ENCODE measurements at regions not wholly inside any gene's neighbourhood (a gene's known extent, or its start where the extent isn't known, plus 50 kb on each side); places are given as distances from the start of the nearest gene placed in this dataset.

DNA sequence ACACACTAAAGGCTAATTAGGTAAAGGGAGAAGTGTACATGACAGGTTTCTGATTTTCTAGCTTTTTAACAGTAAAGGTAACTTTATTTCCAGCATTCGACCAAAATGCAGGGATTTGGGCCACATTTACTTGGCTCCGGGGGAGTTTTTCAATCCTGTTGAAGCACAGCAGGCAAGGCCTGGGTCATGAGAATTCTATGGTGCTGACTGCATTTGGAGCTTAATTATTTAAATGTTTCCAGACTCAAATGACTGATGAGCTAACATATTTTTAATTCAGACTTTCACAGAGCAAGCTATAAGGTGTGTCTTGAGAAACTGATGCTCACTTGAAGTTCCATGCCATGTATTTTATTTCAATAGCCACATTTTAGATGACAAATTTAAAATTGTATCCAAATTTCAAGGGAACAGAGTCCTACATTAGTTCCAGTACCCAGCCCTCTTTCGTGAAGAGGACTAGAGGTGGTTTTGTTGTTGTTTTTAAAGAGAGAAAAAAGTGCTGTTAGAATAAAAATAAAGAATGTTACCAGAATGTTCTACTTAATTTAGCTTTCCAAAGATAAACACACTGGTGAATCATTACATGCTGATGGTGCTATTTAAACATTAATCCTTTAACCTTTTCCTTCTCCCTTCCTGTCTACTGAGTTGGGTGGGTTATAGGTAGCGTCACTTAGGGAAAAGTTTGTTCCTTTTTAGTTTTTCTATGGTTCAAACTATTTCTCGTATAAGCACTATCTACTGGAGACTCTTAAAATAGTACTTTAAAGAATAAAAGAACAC lies 82.3 kb upstream of the PHACTR2 start:
- H3K27me3 ChIP-seq (ENCODE audit: insufficient read depth, low read length) = no peaks in the 10 kb centered on the region
- no peak overlapping the region for H2AFZ ChIP-seq (ENCODE audit: low read length, unreplicated experiment)
- H3K79me2 ChIP-seq (ENCODE audit: control insufficient read depth, insufficient read depth, low read length, unreplicated experiment) = no peaks in the 10 kb centered on the region
- H3K4me3 ChIP-seq (ENCODE audit: low read depth, low read length) = no peak overlapping the region
- H3K36me3 ChIP-seq (ENCODE audit: insufficient read depth, low read length) = no peaks in the 10 kb centered on the region
- H3K4me1 ChIP-seq (ENCODE audit: control insufficient read depth, insufficient read depth, low read length, unreplicated experiment) = no peaks in the 10 kb centered on the region
- no peak overlapping the region for H3K27ac ChIP-seq (ENCODE audit: low read depth, low read length)

DNA sequence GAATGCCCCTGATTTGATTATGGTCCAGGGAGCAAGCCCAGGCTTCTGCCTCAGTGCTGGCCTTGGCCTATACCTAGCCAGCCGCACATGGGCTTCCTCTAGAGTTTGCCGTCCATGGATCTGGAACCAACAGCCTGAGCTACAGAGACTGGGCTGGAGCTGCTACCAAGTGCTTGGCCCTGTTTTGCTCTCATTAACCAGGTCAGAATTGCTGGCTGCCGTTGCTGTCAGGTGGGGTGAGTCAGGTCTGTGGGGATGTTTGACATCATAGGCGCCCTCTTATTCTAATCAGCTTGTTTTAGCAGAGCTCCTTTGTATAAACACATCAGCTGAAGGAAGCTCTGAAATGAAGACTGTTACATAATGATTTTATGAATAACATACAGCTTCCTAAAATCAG lies 83.1 kb upstream of the PHACTR2 start:
- no peaks in the 10 kb centered on the region for H3K4me1 ChIP-seq (ENCODE audit: control insufficient read depth, insufficient read depth, low read length, unreplicated experiment)
- H2AFZ ChIP-seq (ENCODE audit: low read length, unreplicated experiment) = no peak overlapping the region
- H3K4me3 ChIP-seq (ENCODE audit: low read depth, low read length) = no peak overlapping the region
- no peak overlapping the region for H3K27ac ChIP-seq (ENCODE audit: low read depth, low read length)
- no peaks in the 10 kb centered on the region for H3K79me2 ChIP-seq (ENCODE audit: control insufficient read depth, insufficient read depth, low read length, unreplicated experiment)
- H3K36me3 ChIP-seq (ENCODE audit: insufficient read depth, low read length) = no peaks in the 10 kb centered on the region
- H3K27me3 ChIP-seq (ENCODE audit: insufficient read depth, low read length) = no peaks in the 10 kb centered on the region

DNA sequence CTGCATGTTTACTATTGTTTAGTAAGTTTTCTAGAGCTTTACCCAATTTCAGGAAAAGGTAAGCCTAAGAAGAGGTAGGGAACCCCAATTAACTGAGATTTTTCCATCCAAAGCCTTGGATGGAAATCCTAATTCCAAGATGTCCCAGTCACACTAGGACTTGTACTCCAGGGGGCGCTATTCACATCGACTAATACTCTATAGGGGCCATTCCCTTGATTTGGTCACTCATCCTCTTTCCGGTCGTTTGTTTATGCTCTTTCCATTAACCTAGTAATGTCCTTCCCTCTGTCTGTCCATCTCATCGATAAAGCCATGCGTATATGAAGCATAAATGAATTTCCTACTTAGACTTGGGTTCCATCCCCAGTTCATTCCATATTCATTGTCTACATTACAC lies 80.8 kb upstream of the FUCA2 start:
- no peaks in the 10 kb centered on the region for H3K36me3 ChIP-seq (ENCODE audit: insufficient read depth, low read length)
- no peaks in the 10 kb centered on the region for H3K79me2 ChIP-seq (ENCODE audit: control insufficient read depth, insufficient read depth, low read length, unreplicated experiment)
- no peaks in the 10 kb centered on the region for H3K27me3 ChIP-seq (ENCODE audit: insufficient read depth, low read length)
- H2AFZ ChIP-seq (ENCODE audit: low read length, unreplicated experiment) = no peak overlapping the region
- no peak overlapping the region for H3K27ac ChIP-seq (ENCODE audit: low read depth, low read length)
- no peak overlapping the region for H3K4me3 ChIP-seq (ENCODE audit: low read depth, low read length)
- H3K4me1 ChIP-seq (ENCODE audit: control insufficient read depth, insufficient read depth, low read length, unreplicated experiment) = no peaks in the 10 kb centered on the region

DNA sequence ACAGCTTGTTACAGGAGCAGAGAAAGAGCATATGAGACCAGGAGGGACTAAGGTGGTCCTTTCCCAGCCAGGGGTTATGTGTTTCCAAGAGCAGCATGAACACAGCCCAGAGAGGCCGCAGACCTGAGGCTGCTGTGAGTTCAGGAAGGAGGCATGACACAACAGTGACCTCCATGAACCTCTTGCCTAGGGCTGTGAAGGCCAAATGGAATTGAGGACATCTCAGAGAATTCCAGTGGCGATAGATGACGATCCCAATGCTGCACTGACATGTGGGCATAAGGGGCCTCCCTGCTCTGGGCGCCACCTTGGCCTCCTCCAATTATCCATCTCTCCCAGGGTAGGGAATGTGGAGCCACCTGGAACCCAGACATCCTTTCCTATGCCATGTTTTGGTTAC lies 79.9 kb upstream of the FUCA2 start:
- H3K79me2 ChIP-seq (ENCODE audit: control insufficient read depth, insufficient read depth, low read length, unreplicated experiment) = no peaks in the 10 kb centered on the region
- H3K4me1 ChIP-seq (ENCODE audit: control insufficient read depth, insufficient read depth, low read length, unreplicated experiment) = no peaks in the 10 kb centered on the region
- no peak overlapping the region for H2AFZ ChIP-seq (ENCODE audit: low read length, unreplicated experiment)
- H3K27ac ChIP-seq (ENCODE audit: low read depth, low read length) = no peak overlapping the region
- H3K36me3 ChIP-seq (ENCODE audit: insufficient read depth, low read length) = no peaks in the 10 kb centered on the region
- H3K4me3 ChIP-seq (ENCODE audit: low read depth, low read length) = no peak overlapping the region
- no peaks in the 10 kb centered on the region for H3K27me3 ChIP-seq (ENCODE audit: insufficient read depth, low read length)

DNA sequence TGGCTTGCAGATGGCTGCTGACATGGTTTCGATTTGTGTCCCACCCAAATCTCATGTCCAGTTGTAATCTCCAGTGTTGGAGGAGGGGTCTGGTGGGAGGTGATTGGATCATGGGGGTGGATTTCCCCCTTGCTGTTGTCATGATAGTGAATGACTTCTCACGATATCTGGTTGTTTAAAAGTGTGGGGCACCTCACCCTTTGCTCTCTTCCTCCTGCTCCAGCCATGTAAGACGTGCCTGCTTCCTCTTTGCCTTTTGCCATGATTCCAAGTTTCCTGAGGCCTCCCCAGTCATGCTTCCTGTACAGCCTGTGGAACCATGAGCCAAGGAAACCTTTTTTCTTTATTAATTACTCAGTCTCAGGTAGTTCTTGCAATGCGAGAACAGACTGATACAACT lies 77.6 kb upstream of the FUCA2 start:
- no peaks in the 10 kb centered on the region for H3K27me3 ChIP-seq (ENCODE audit: insufficient read depth, low read length)
- H2AFZ ChIP-seq (ENCODE audit: low read length, unreplicated experiment) = no peak overlapping the region
- no peaks in the 10 kb centered on the region for H3K79me2 ChIP-seq (ENCODE audit: control insufficient read depth, insufficient read depth, low read length, unreplicated experiment)
- H3K4me3 ChIP-seq (ENCODE audit: low read depth, low read length) = no peak overlapping the region
- H3K4me1 ChIP-seq (ENCODE audit: control insufficient read depth, insufficient read depth, low read length, unreplicated experiment) = no peaks in the 10 kb centered on the region
- no peak overlapping the region for H3K27ac ChIP-seq (ENCODE audit: low read depth, low read length)
- H3K36me3 ChIP-seq (ENCODE audit: insufficient read depth, low read length) = no peaks in the 10 kb centered on the region

DNA sequence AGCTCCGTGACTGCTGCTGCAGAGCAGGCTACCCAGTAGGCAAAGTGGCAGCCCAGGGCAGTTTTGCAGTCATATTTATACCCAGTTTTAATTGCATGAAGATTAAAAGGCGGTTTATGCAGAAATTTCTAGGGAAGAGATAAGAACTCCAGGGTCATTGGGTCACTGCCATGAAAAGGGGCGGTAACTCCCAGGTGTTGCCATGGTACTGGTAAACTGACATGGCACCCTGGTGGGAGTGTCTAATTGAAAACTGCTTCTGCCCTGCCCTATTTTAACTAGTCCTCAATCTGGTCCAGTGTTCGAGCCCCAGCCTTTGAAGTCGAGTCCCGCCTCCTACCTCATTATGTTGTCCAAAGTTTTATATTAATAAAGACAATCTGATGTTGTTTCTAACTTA lies 75.0 kb upstream of the FUCA2 start:
- H3K79me2 ChIP-seq (ENCODE audit: control insufficient read depth, insufficient read depth, low read length, unreplicated experiment) = no peaks in the 10 kb centered on the region
- H2AFZ ChIP-seq (ENCODE audit: low read length, unreplicated experiment) = no peak overlapping the region
- H3K27ac ChIP-seq (ENCODE audit: low read depth, low read length) = no peak overlapping the region
- H3K4me3 ChIP-seq (ENCODE audit: low read depth, low read length) = no peak overlapping the region
- H3K4me1 ChIP-seq (ENCODE audit: control insufficient read depth, insufficient read depth, low read length, unreplicated experiment) = no peaks in the 10 kb centered on the region
- no peaks in the 10 kb centered on the region for H3K36me3 ChIP-seq (ENCODE audit: insufficient read depth, low read length)
- H3K27me3 ChIP-seq (ENCODE audit: insufficient read depth, low read length) = no peaks in the 10 kb centered on the region

DNA sequence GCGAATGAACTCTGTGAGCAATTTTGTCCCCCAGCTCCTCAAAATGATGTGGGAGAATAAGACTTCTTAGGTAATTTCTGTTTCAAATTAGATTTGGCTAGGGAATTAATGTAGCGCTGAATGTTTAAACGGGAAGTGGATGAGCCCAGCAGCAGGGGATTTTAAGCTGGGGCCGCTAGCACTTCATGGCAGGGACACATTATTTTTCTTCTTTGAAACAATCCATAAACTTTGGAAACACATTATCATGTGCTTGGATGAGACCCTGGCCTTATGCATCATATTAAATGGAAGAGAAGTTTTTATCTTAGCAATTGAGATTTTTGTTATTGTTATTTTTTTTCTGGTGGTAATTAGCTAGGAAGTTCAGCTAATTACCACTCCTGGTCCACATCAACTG lies 74.2 kb upstream of the FUCA2 start:
- Histone ChIP-seq H3K27ac (ENCODE audit: low read depth, low read length) (no peak overlapping the region), H3K79me2 (ENCODE audit: control insufficient read depth, insufficient read depth, low read length, unreplicated experiment) (no peaks in the 10 kb centered on the region), H3K36me3 (ENCODE audit: insufficient read depth, low read length) (no peaks in the 10 kb centered on the region), H3K27me3 (ENCODE audit: insufficient read depth, low read length) (no peaks in the 10 kb centered on the region), H3K4me3 (ENCODE audit: low read depth, low read length) (no peak overlapping the region), H3K4me1 (ENCODE audit: control insufficient read depth, insufficient read depth, low read length, unreplicated experiment) (no peaks in the 10 kb centered on the region), H2AFZ (ENCODE audit: low read length, unreplicated experiment) (no peak overlapping the region)

DNA sequence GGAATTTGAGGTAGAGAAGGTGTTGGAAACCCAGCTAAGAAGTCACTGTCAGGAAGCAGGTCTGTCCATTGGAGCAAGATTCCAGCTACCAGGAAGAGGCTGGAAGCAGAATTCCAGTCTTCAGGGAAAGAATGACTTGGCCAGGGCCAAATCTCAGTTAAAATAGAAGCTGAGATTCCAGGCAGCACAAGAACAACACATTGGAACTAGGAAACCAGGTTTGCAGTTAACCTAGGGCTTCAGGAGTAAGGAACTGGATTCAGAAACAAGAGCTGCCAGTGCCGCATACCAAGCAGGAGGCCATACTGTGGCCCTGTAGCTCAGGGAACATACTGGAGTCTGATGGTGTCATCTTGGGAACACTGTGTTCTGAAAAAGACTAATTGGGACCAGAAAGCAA lies 73.7 kb upstream of the FUCA2 start:
- Histone ChIP-seq H3K27ac (ENCODE audit: low read depth, low read length) (no peak overlapping the region), H3K4me1 (ENCODE audit: control insufficient read depth, insufficient read depth, low read length, unreplicated experiment) (no peaks in the 10 kb centered on the region), H3K79me2 (ENCODE audit: control insufficient read depth, insufficient read depth, low read length, unreplicated experiment) (no peaks in the 10 kb centered on the region), H3K36me3 (ENCODE audit: insufficient read depth, low read length) (no peaks in the 10 kb centered on the region), H2AFZ (ENCODE audit: low read length, unreplicated experiment) (no peak overlapping the region), H3K27me3 (ENCODE audit: insufficient read depth, low read length) (no peaks in the 10 kb centered on the region), H3K4me3 (ENCODE audit: low read depth, low read length) (no peak overlapping the region)

DNA sequence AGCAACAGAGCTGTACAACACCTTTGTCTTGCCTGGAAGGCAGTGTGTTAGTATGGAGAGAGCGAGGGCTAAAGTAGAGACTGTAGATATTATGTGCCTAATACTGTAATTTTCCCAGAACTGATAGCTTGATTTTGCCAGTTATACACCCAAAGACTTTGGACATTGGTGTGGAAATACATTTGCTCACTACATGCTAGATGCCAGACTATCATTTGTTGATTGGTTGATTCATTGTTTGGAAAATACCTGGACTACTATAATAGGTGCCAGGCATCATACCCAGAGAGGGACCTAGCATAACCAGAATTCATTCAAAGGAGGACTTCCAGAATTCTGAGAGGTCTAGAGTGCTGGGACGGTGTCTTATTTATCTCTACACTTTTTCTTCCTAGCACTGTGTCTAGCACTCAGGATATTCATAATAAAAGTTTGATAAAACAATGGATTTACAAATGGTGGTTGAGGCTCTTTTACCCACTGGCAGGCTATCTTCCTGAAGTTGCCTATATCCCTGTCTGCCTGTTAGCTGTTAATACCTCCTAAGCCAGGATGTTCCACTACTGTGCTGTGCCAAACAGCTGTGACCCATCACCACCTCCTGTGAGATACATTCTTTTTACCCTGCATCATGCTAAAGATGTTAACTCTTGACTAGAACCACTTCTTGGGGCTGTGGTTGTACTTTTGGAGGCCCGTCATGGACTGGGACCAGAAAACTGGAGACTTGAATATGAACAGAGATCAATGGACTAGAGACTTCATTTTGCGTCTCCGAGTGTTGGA lies 72.2 kb upstream of the FUCA2 start:
- Histone ChIP-seq H3K79me2 (ENCODE audit: control insufficient read depth, insufficient read depth, low read length, unreplicated experiment) (no peaks in the 10 kb centered on the region), H3K4me3 (ENCODE audit: low read depth, low read length) (no peak overlapping the region), H3K27me3 (ENCODE audit: insufficient read depth, low read length) (no peaks in the 10 kb centered on the region), H3K36me3 (ENCODE audit: insufficient read depth, low read length) (no peaks in the 10 kb centered on the region), H3K27ac (ENCODE audit: low read depth, low read length) (no peak overlapping the region), H3K4me1 (ENCODE audit: control insufficient read depth, insufficient read depth, low read length, unreplicated experiment) (peaks cover 3% of the 10 kb centered on the region), H2AFZ (ENCODE audit: low read length, unreplicated experiment) (no peak overlapping the region)

DNA sequence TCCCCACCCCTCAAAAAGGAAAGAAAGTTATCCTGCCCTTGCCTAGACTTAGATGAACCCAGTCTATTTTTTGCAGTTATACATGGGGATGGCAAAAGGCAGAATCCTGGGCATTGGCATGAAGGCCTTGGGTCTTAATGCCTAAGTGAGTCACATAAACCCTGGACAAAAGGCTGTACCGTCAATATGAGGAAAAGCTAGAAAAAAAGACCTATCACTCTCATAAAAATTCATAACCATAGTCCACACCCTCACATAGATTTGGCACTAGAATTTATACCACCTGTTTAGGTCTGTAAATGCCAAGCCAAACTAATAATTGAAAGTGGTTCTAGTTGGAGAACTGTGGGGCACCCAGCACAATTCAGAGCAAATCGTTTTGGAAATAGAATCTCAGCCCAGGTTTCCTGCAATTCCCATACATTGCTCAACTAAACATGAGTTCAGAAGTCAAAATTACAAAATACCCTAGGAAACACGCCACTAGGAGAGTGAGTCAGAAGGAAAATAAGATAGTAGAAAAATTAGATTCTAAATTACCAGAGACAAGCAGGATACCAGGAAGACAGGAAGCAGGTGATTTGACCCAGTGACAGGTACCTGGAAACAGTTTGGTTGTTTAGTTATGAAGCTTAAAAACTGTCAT lies 70.4 kb upstream of the FUCA2 start:
- Histone ChIP-seq H3K79me2 (ENCODE audit: control insufficient read depth, insufficient read depth, low read length, unreplicated experiment) (no peaks in the 10 kb centered on the region), H3K36me3 (ENCODE audit: insufficient read depth, low read length) (no peaks in the 10 kb centered on the region), H3K27ac (ENCODE audit: low read depth, low read length) (peak overlapping the region; percentile 66), H3K4me3 (ENCODE audit: low read depth, low read length) (no peak overlapping the region), H2AFZ (ENCODE audit: low read length, unreplicated experiment) (no peak overlapping the region), H3K27me3 (ENCODE audit: insufficient read depth, low read length) (no peaks in the 10 kb centered on the region), H3K4me1 (ENCODE audit: control insufficient read depth, insufficient read depth, low read length, unreplicated experiment) (peaks cover 3% of the 10 kb centered on the region)

Data from ACC112 (cell line).